ENCODE measurements at regions not wholly inside any gene's neighbourhood (a gene's known extent, or its start where the extent isn't known, plus 50 kb on each side); places are given as distances from the start of the nearest gene placed in this dataset.

DNA sequence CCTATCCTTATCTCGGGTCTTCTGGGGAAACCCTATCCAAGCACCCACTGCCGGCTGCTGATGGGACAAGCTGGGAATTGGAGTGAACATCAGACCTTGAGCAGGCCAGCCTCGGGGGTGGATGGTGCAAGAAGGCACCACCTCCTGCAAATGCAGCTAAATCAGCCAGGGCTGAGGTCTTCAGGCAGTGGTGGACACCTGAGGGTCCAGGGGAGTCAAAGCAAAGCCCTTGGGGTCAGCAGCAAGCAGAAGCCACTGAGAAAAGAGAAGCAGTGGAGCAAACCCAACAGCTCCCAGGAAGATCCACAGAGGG lies 55.4 kb upstream of the ENPP7 start:
- no peaks in the 10 kb centered on the region for H4K20me1 ChIP-seq (ENCODE audit: control insufficient read depth, insufficient read depth, insufficient read length)
- no peaks in the 10 kb centered on the region for H3K9me3 ChIP-seq (ENCODE audit: control insufficient read depth, low read depth, low read length)
- no peak overlapping the region for H3K4me2 ChIP-seq (ENCODE audit: insufficient read depth, insufficient read length, low read length)
- no CpG with 5 or more reads among the region's 3 CpGs for WGBS (ENCODE audit: extremely low coverage, insufficient read length, low lambda C conversion rate)
- H3K4me1 Mint-ChIP-seq = peaks cover 11 to 22% of the 10 kb centered on the region in 2 experiments
- no peak overlapping the region for H2BK12ac ChIP-seq (ENCODE audit: insufficient read length, low read depth, low read length)
- H2BK120ac ChIP-seq (ENCODE audit: low read depth, low read length, poor library complexity, severe bottlenecking) = no peak overlapping the region
- no peaks in the 10 kb centered on the region for H3K27me3 ChIP-seq (ENCODE audit: insufficient read depth, low read length)
- H3K18ac ChIP-seq (ENCODE audit: insufficient read length, low read depth, low read length) = no peak overlapping the region
- no peak overlapping the region for H3K23ac ChIP-seq (ENCODE audit: insufficient read length, low read depth, low read length)
- H3K27ac Mint-ChIP-seq = no peak overlapping the region; a peak in 1 of 7 replicates
- H3K56ac ChIP-seq (ENCODE audit: insufficient read length, low read depth, low read length) = no peak overlapping the region
- peaks cover 35% of the 10 kb centered on the region for H3K27me3 Mint-ChIP-seq (ENCODE audit: low read depth)
- H2AK5ac ChIP-seq (ENCODE audit: insufficient read length, low read length) = no peak overlapping the region
- H4K91ac ChIP-seq (ENCODE audit: insufficient read length, low read depth, low read length) = no peak overlapping the region
- no peak overlapping the region for H2BK15ac ChIP-seq (ENCODE audit: low read depth, low read length)
- H2BK5ac ChIP-seq (ENCODE audit: insufficient read length, low read length) = no peak overlapping the region
- no peak overlapping the region for H4K8ac ChIP-seq (replicated peaks; ENCODE audit: insufficient read length, low read depth, low read length)
- no peaks in the 10 kb centered on the region; the same call in 1 of the 2 replicates for H3K4me1 ChIP-seq (ENCODE audit: insufficient read depth, low read length)
- no peak overlapping the region for H4K5ac ChIP-seq (ENCODE audit: insufficient read length, low read depth, low read length)
- no peak overlapping the region for H3K4ac ChIP-seq (ENCODE audit: low read depth, low read length)
- DNase-seq = no peak
- H3K79me1 ChIP-seq (ENCODE audit: insufficient read depth, low read depth, low read length, poor library complexity, severe bottlenecking) = no peaks in the 10 kb centered on the region
- no peaks in the 10 kb centered on the region for H3K79me2 ChIP-seq (ENCODE audit: insufficient read depth, low read length)
- no peak overlapping the region for H2AFZ ChIP-seq (ENCODE audit: low read length)
- H3T11ph ChIP-seq (ENCODE audit: low read length) = no peak overlapping the region
- peaks cover 10 to 11% of the 10 kb centered on the region in 2 experiments for H3K9me3 Mint-ChIP-seq
- H3K9ac ChIP-seq (ENCODE audit: extremely low read depth, insufficient read length, low read length) = no peak overlapping the region
- no peak overlapping the region; the same call in 1 of the 2 replicates for H3K14ac ChIP-seq (ENCODE audit: insufficient read depth, low read length)
- no peak overlapping the region for H3K27ac ChIP-seq (ENCODE audit: insufficient read length, low read depth, low read length)
- no peak overlapping the region for H2BK20ac ChIP-seq (ENCODE audit: low read depth, low read length, poor library complexity, severe bottlenecking)
- no peaks in the 10 kb centered on the region for H3K23me2 ChIP-seq (ENCODE audit: insufficient read length, low read depth, low read length, poor library complexity, severe bottlenecking)
- peaks cover 3 to 7% (median 7%) of the 10 kb centered on the region in 3 experiments for H3K36me3 Mint-ChIP-seq (ENCODE audit: insufficient read depth in 1 of 3, low read depth in 3 of 3)
- H3K4me3 Mint-ChIP-seq = no peak overlapping the region
- no peak for TF ChIP-seq CTCF (conservative IDR thresholded peaks at IDR 0.05)
